ENCODE measurements at regions not wholly inside any gene's neighbourhood (a gene's known extent, or its start where the extent isn't known, plus 50 kb on each side); places are given as distances from the start of the nearest gene placed in this dataset.
"Not testable (repeated sequence)": the region's sequence is repeated elsewhere in the genome, so short reads cannot be mapped to it uniquely, and the experiment has no call there.

GRCh38 chr16:79391395-79391794, 209.1 kb downstream of the MAF start:
- no peak for TF ChIP-seq CTCF (IDR thresholded peaks at IDR 0.05; ENCODE audit: low read depth, low read length, missing control alignments)
- no peak for DNase-seq (ENCODE audit: low read depth)
- H3K4me3 ChIP-seq (ENCODE audit: low read depth, low read length), result no peak overlapping the region

GRCh38 chr16:79390481-79391051, 210.0 kb downstream of the MAF start:
- H3K4me3 ChIP-seq (ENCODE audit: low read depth, low read length), result no peak overlapping the region
- TF ChIP-seq CTCF (IDR thresholded peaks at IDR 0.05; ENCODE audit: low read depth, low read length, missing control alignments), result no peak
- no peak for DNase-seq (ENCODE audit: low read depth)

GRCh38 chr16:79388396-79388795, 212.1 kb downstream of the MAF start:
- TF ChIP-seq CTCF (IDR thresholded peaks at IDR 0.05; ENCODE audit: low read depth, low read length, missing control alignments), result no peak
- no peak overlapping the region for H3K4me3 ChIP-seq (ENCODE audit: low read depth, low read length)
- DNase-seq (ENCODE audit: low read depth), result no peak

GRCh38 chr16:79386299-79386698, 214.2 kb downstream of the MAF start:
- H3K4me3 ChIP-seq (ENCODE audit: low read depth, low read length), result no peak overlapping the region
- no peak for DNase-seq (ENCODE audit: low read depth)
- TF ChIP-seq CTCF (IDR thresholded peaks at IDR 0.05; ENCODE audit: low read depth, low read length, missing control alignments), result no peak

GRCh38 chr16:79381603-79382042, 218.9 kb downstream of the MAF start:
- H3K4me3 ChIP-seq (ENCODE audit: low read depth, low read length), result no peak overlapping the region
- no peak for DNase-seq (ENCODE audit: low read depth)
- no peak for TF ChIP-seq CTCF (IDR thresholded peaks at IDR 0.05; ENCODE audit: low read depth, low read length, missing control alignments)

- H3K4me3 ChIP-seq (ENCODE audit: low read depth, low read length), result no peak overlapping the region
- no peak for TF ChIP-seq CTCF (IDR thresholded peaks at IDR 0.05; ENCODE audit: low read depth, low read length, missing control alignments)
- DNase-seq (ENCODE audit: low read depth), result no peak
Measured at GRCh38 chr16:79380995-79381602, 219.4 kb downstream of the MAF start.

- no peak for TF ChIP-seq CTCF (IDR thresholded peaks at IDR 0.05; ENCODE audit: low read depth, low read length, missing control alignments)
- no peak overlapping the region for H3K4me3 ChIP-seq (ENCODE audit: low read depth, low read length)
- no peak for DNase-seq (ENCODE audit: low read depth)
Measured at GRCh38 chr16:79379095-79379494, 221.4 kb downstream of the MAF start.

GRCh38 chr16:79377082-79377481, 223.5 kb downstream of the MAF start:
- H3K4me3 ChIP-seq (ENCODE audit: low read depth, low read length); DNase-seq (ENCODE audit: low read depth): not testable (repeated sequence)

Measured in GM12864 (cell line).